WTC11 (cell line): ENCODE measurements at regions not wholly inside any gene's neighbourhood (a gene's known extent, or its start where the extent isn't known, plus 50 kb on each side); places are given as distances from the start of the nearest gene placed in this dataset.

ENCODE experiments used
- ATF3 ChIP-seq: sonication (generic); formaldehyde crosslinking; conservative IDR thresholded peaks from 2 replicates; pipeline ENCODE4 v1.8.1; 2022; ENCODE audit warnings: mild to moderate bottlenecking, missing genetic modification reagents
- CTCF ChIP-seq: fragments of 200-600 bp; IDR thresholded peaks from 2 replicates; pipeline ENCODE4 v1.8.0; 2022; ENCODE audit warnings: antibody characterized with exemption
- ESRRA ChIP-seq: sonication (generic); formaldehyde crosslinking; IDR thresholded peaks from 2 replicates; pipeline ENCODE4 v1.8.1; 2022; ENCODE audit warnings: mild to moderate bottlenecking, missing genetic modification reagents, borderline replicate concordance
- IRF2 ChIP-seq: sonication (generic); formaldehyde crosslinking; IDR thresholded peaks from 2 replicates; pipeline ENCODE4 v1.8.0; 2022; ENCODE audit warnings: low read depth, missing genetic modification reagents, borderline replicate concordance
- JUN ChIP-seq: sonication (generic); formaldehyde crosslinking; IDR thresholded peaks from 2 replicates; pipeline ENCODE4 v1.8.0; 2023; ENCODE audit warnings: mild to moderate bottlenecking, missing genetic modification reagents
- MAX ChIP-seq: sonication (generic); formaldehyde crosslinking; IDR thresholded peaks from 2 replicates; pipeline ENCODE4 v1.8.0; 2022; ENCODE audit warnings: mild to moderate bottlenecking, missing genetic modification reagents
- SP1 ChIP-seq: sonication (generic); formaldehyde crosslinking; conservative IDR thresholded peaks from 2 replicates; pipeline ENCODE4 v1.8.1; 2022; ENCODE audit warnings: missing genetic modification reagents
- ZMAT4 ChIP-seq: fragments of 250-450 bp; sonication (Bioruptor Pico); IDR thresholded peaks from 2 replicates; pipeline ENCODE4 v1.9.0; 2021; ENCODE audit warnings: mild to moderate bottlenecking

- TF ChIP-seq ESRRA (CRISPR knock-in tag) (no peak), ATF3 (CRISPR knock-in tag) (no peak), CTCF (no peak), MAX (no peak), JUN (no peak), SP1 (CRISPR knock-in tag) (no peak), ZMAT4 (CRISPR knock-in tag) (no peak), IRF2 (no peak)
These were observed 447.3 kb downstream of the C4orf33 start for GRCh38 chr4:129543299-129543698.
